ENCODE measurements at regions not wholly inside any gene's neighbourhood (a gene's known extent, or its start where the extent isn't known, plus 50 kb on each side); places are given as distances from the start of the nearest gene placed in this dataset.
A peak's percentile ranks its signal among the peaks of the same experiment; 100 is the strongest.

- peak overlapping the region; percentile 87 for H3K27ac Mint-ChIP-seq
- H3K4me1 Mint-ChIP-seq: peaks cover 40% of the 10 kb centered on the region
- TF ChIP-seq CTCF (IDR thresholded peaks at IDR 0.05): no peak
- no peaks in the 10 kb centered on the region for H3K36me3 Mint-ChIP-seq (ENCODE audit: low read depth)
- DNase-seq: no peak
- no peaks in the 10 kb centered on the region for H3K27me3 Mint-ChIP-seq (ENCODE audit: low read depth, poor library complexity)
- no peaks in the 10 kb centered on the region for H3K9me3 Mint-ChIP-seq
- no peak overlapping the region for H3K4me3 Mint-ChIP-seq
Measured at GRCh38 chr1:114289306-114289705, 135.6 kb upstream of the SYT6 start.

- no peak for DNase-seq
- Mint-ChIP-seq H3K9me3 (no peaks in the 10 kb centered on the region), H3K4me1 (peaks cover 36% of the 10 kb centered on the region), H3K27ac (no peak overlapping the region), H3K27me3 (ENCODE audit: low read depth, poor library complexity) (no peaks in the 10 kb centered on the region), H3K4me3 (no peak overlapping the region), H3K36me3 (ENCODE audit: low read depth) (no peaks in the 10 kb centered on the region)
- no peak for TF ChIP-seq CTCF (IDR thresholded peaks at IDR 0.05)
Measured at GRCh38 chr1:114286960-114287359, 133.3 kb upstream of the SYT6 start.

- Mint-ChIP-seq H3K9me3 (no peaks in the 10 kb centered on the region), H3K4me3 (no peak overlapping the region), H3K27ac (no peak overlapping the region), H3K4me1 (peaks cover 36% of the 10 kb centered on the region), H3K36me3 (ENCODE audit: low read depth) (no peaks in the 10 kb centered on the region), H3K27me3 (ENCODE audit: low read depth, poor library complexity) (no peaks in the 10 kb centered on the region)
- TF ChIP-seq CTCF (IDR thresholded peaks at IDR 0.05): no peak
- no peak for DNase-seq
Measured at GRCh38 chr1:114286179-114286578, 132.5 kb upstream of the SYT6 start.

- H3K27ac Mint-ChIP-seq: no peak overlapping the region
- H3K9me3 Mint-ChIP-seq: no peaks in the 10 kb centered on the region
- H3K27me3 Mint-ChIP-seq (ENCODE audit: low read depth, poor library complexity): no peaks in the 10 kb centered on the region
- no peaks in the 10 kb centered on the region for H3K36me3 Mint-ChIP-seq (ENCODE audit: low read depth)
- peaks cover 22% of the 10 kb centered on the region for H3K4me1 Mint-ChIP-seq
- peak; percentile 90 for DNase-seq
- peak; percentile 84 for TF ChIP-seq CTCF (IDR thresholded peaks at IDR 0.05)
- H3K4me3 Mint-ChIP-seq: no peak overlapping the region
Measured at GRCh38 chr1:114282751-114283403, 129.2 kb upstream of the SYT6 start.

GRCh38 chr1:114278911-114279310, 125.2 kb upstream of the SYT6 start:
- no peaks in the 10 kb centered on the region for H3K36me3 Mint-ChIP-seq (ENCODE audit: low read depth)
- no peak overlapping the region for H3K4me3 Mint-ChIP-seq
- DNase-seq: no peak
- TF ChIP-seq CTCF (IDR thresholded peaks at IDR 0.05): no peak
- peaks cover 9% of the 10 kb centered on the region for H3K4me1 Mint-ChIP-seq
- H3K9me3 Mint-ChIP-seq: no peaks in the 10 kb centered on the region
- H3K27me3 Mint-ChIP-seq (ENCODE audit: low read depth, poor library complexity): no peaks in the 10 kb centered on the region
- H3K27ac Mint-ChIP-seq: no peak overlapping the region

GRCh38 chr1:114278430-114278829, 124.8 kb upstream of the SYT6 start:
- no peak for TF ChIP-seq CTCF (IDR thresholded peaks at IDR 0.05)
- no peaks in the 10 kb centered on the region for H3K36me3 Mint-ChIP-seq (ENCODE audit: low read depth)
- no peak overlapping the region for H3K27ac Mint-ChIP-seq

More at GRCh38 chr1:114278430-114278829, 124.8 kb upstream of the SYT6 start:
- H3K4me1 Mint-ChIP-seq: peaks cover 9% of the 10 kb centered on the region
- no peak overlapping the region for H3K4me3 Mint-ChIP-seq
- DNase-seq: no peak
- no peaks in the 10 kb centered on the region for H3K27me3 Mint-ChIP-seq (ENCODE audit: low read depth, poor library complexity)
- no peaks in the 10 kb centered on the region for H3K9me3 Mint-ChIP-seq

Data from nephron progenitor cell (in vitro differentiated cells).